Tibial nerve (tissue), 4 donors: ENCODE measurements at regions not wholly inside any gene's neighbourhood (a gene's known extent, or its start where the extent isn't known, plus 50 kb on each side); places are given as distances from the start of the nearest gene placed in this dataset.

Experiments used
- EP300 ChIP-seq, 2 donors: sonication (generic); formaldehyde crosslinking; IDR thresholded peaks; one replicate each; pipeline ENCODE4 v1.6.1; 2017; ENCODE audit warnings: antibody characterized with exemption in 2 of 2, mild to moderate bottlenecking in 1 of 2
- POLR2A ChIP-seq, 2 donors: fragments of 450-650 bp; IDR thresholded peaks; one replicate each; pipeline ENCODE4 v1.6.1; 2017; ENCODE audit warnings: antibody characterized with exemption in 2 of 2, mild to moderate bottlenecking in 2 of 2, moderate library complexity in 2 of 2
- TF ChIP-seq, protein P1 (sequence below), 5 experiments: fragments of 200-600 bp in 3 of 5; fragments of 450-650 bp in 2 of 5; sonication (generic) in 3 of 5; IDR thresholded peaks; one replicate each; pipeline ENCODE4 v1.5.1; 2016 to 2019; ENCODE audit warnings: antibody characterized with exemption in 5 of 5, mild to moderate bottlenecking in 3 of 5, moderate library complexity in 2 of 5

DNA sequence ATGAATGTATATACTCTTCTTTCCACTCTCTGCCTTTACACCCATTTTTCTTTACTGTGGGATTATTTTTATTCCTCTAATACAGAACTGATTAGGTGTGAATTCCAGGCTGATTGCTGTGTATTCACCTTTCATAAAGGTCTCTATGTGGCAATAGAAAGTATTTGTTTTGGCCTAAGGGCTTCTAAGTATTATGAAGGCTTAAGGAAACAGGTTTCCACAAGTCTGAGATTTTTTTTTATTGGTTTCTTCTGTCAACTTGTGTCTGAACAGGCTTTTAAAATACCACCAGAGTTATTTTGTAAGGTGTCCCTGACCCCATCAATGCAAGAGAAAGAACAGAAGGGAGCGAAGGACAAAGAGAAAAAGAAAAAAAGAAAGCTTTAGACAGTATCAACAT is 1102.0 kb upstream of the SPRY2 start:
- TF ChIP-seq POLR2A (IDR thresholded peaks at IDR 0.05) (no peak), EP300 (IDR thresholded peaks at IDR 0.05) (no peak)
- TF ChIP-seq, protein P1, sequence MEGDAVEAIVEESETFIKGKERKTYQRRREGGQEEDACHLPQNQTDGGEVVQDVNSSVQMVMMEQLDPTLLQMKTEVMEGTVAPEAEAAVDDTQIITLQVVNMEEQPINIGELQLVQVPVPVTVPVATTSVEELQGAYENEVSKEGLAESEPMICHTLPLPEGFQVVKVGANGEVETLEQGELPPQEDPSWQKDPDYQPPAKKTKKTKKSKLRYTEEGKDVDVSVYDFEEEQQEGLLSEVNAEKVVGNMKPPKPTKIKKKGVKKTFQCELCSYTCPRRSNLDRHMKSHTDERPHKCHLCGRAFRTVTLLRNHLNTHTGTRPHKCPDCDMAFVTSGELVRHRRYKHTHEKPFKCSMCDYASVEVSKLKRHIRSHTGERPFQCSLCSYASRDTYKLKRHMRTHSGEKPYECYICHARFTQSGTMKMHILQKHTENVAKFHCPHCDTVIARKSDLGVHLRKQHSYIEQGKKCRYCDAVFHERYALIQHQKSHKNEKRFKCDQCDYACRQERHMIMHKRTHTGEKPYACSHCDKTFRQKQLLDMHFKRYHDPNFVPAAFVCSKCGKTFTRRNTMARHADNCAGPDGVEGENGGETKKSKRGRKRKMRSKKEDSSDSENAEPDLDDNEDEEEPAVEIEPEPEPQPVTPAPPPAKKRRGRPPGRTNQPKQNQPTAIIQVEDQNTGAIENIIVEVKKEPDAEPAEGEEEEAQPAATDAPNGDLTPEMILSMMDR (IDR thresholded peaks at IDR 0.05) = no peak
